ENCODE measurements at regions not wholly inside any gene's neighbourhood (a gene's known extent, or its start where the extent isn't known, plus 50 kb on each side); places are given as distances from the start of the nearest gene placed in this dataset.

DNA sequence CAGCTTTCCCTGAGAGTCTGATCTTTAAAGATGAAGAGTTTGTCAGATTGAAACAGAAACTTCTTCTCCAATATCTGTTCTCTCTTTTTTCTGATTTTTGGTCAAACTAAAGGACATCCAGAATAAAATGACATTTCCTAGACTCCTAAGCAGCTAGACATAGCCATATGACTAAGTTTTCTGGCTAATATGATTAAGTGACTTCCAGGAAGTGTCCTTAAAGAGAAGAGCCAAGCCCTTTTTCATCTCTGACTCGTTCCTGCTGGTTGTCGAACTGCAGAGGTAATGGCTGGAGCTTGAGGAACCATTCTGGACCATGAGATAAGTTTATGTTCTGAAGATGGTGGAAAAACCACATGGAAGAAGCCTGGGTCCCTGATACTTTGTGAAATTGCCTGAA lies 546.0 kb downstream of the BCOR start:
- H3K4me3 ChIP-seq (replicated peaks in 1 of 2; ENCODE audit: low read depth in 2 of 2, low read length in 2 of 2), result no peak overlapping the region
- no peak for DNase-seq (ENCODE audit: low read depth in 2 of 2)
- TF ChIP-seq, protein P1, sequence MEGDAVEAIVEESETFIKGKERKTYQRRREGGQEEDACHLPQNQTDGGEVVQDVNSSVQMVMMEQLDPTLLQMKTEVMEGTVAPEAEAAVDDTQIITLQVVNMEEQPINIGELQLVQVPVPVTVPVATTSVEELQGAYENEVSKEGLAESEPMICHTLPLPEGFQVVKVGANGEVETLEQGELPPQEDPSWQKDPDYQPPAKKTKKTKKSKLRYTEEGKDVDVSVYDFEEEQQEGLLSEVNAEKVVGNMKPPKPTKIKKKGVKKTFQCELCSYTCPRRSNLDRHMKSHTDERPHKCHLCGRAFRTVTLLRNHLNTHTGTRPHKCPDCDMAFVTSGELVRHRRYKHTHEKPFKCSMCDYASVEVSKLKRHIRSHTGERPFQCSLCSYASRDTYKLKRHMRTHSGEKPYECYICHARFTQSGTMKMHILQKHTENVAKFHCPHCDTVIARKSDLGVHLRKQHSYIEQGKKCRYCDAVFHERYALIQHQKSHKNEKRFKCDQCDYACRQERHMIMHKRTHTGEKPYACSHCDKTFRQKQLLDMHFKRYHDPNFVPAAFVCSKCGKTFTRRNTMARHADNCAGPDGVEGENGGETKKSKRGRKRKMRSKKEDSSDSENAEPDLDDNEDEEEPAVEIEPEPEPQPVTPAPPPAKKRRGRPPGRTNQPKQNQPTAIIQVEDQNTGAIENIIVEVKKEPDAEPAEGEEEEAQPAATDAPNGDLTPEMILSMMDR (IDR thresholded peaks at IDR 0.05; ENCODE audit: low read depth, low read length), result no peak

GRCh38 chrX:39555431-39555830 lies 542.3 kb downstream of the BCOR start:
- no peak for DNase-seq (ENCODE audit: low read depth in 2 of 2)
- no peak overlapping the region for H3K4me3 ChIP-seq (replicated peaks in 1 of 2; ENCODE audit: low read depth in 2 of 2, low read length in 2 of 2)
- TF ChIP-seq, protein P1 (IDR thresholded peaks at IDR 0.05; ENCODE audit: low read depth, low read length), result no peak

DNA sequence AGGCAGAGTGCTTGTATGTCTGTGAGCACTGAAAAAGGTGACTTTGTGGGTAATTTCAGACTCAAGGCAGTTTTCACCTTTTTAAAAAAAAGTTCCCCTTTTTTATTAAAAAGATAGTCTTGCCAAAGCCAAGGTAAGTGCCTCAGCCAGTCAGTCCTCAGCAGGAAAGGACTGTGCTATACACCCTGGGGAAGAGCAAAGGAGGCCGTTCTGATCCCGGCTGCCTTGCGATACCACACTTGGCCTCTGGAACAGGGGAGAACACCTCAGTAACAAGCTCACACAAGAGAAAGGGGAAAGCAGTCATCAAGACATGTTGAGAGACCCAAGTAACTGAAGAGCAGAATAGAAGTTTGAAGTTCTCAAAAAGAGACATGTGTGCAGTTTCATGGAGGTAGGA lies 541.7 kb downstream of the BCOR start:
- TF ChIP-seq, protein P1 (IDR thresholded peaks at IDR 0.05; ENCODE audit: low read depth, low read length), result no peak

GRCh38 chrX:39559229-39559628 lies 538.5 kb downstream of the BCOR start:
- peak in 1 of 2 donors; percentile 39 for DNase-seq (ENCODE audit: low read depth in 2 of 2)
- TF ChIP-seq, protein P1 (IDR thresholded peaks at IDR 0.05; ENCODE audit: low read depth, low read length), result no peak
- no peak overlapping the region for H3K4me3 ChIP-seq (replicated peaks in 1 of 2; ENCODE audit: low read depth in 2 of 2, low read length in 2 of 2)

More for the DNA sequence above, 541.7 kb downstream of the BCOR start:
- H3K4me3 ChIP-seq (replicated peaks in 1 of 2; ENCODE audit: low read depth in 2 of 2, low read length in 2 of 2), result no peak overlapping the region
- no peak for DNase-seq (ENCODE audit: low read depth in 2 of 2)

DNA sequence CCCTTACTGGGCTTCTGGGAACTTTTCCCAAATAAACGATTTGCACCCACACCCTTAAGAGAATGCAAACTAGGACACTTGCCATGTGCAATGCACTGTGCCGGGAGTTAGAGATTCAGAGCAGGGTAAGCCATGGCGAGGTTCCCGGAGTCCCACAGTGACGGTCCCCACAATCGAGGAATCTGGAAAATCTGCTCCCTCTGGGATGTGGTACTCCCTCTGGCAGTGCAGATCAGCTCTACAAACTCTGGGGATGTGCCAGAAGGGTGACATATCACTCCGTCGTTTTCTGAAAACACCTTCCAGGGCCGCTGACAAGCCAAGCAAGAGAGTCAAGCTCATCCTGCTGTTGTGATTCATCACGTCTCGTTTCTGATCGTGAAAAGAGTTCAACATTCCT lies 537.5 kb downstream of the BCOR start:
- DNase-seq (ENCODE audit: low read depth in 2 of 2), result no peak
- no peak overlapping the region for H3K4me3 ChIP-seq (replicated peaks in 1 of 2; ENCODE audit: low read depth in 2 of 2, low read length in 2 of 2)
- TF ChIP-seq, protein P1 (IDR thresholded peaks at IDR 0.05; ENCODE audit: low read depth, low read length), result no peak

GRCh38 chrX:39563178-39563577 lies 534.6 kb downstream of the BCOR start:
- no peak overlapping the region for H3K4me3 ChIP-seq (replicated peaks in 1 of 2; ENCODE audit: low read depth in 2 of 2, low read length in 2 of 2)
- DNase-seq (ENCODE audit: low read depth in 2 of 2), result no peak
- TF ChIP-seq, protein P1 (IDR thresholded peaks at IDR 0.05; ENCODE audit: low read depth, low read length), result no peak

DNA sequence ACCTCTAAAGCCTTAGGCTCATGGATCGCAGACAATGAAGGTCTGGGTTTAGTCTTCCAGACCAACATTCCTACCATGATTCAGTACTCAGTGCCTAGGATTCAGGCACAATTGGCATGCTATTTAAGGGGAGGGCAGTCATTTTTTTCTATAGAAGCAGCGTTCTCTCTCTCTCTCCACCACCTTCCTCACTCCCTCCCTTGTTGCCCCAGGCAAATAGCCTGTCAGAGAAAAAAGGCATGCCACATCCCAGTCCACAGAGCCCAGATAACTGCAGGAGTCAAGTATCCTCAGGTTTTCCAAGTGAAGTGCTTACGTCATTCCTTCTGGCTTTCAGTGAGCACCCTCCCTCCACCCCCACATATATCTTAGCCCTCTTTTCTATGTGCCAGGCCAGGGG lies 533.0 kb downstream of the BCOR start:
- DNase-seq (ENCODE audit: low read depth in 2 of 2), result no peak
- no peak overlapping the region for H3K4me3 ChIP-seq (replicated peaks in 1 of 2; ENCODE audit: low read depth in 2 of 2, low read length in 2 of 2)
- TF ChIP-seq, protein P1 (IDR thresholded peaks at IDR 0.05; ENCODE audit: low read depth, low read length), result no peak

Data from cardiac fibroblast (primary cell).